GM18499 (cell line): ENCODE measurements at regions not wholly inside any gene's neighbourhood (a gene's known extent, or its start where the extent isn't known, plus 50 kb on each side); places are given as distances from the start of the nearest gene placed in this dataset.
"Not testable (repeated sequence)": the region's sequence is repeated elsewhere in the genome, so short reads cannot be mapped to it uniquely, and the experiment has no call there.

Source experiments
- ATAC-seq: cut with Tn5 transposase; IDR thresholded peaks from one replicate; pipeline ENCODE4 v1.9.1; 2021; ENCODE audit warnings: moderate number of reproducible peaks; ENCODE audit not compliant: insufficient read depth, unreplicated experiment

- ATAC-seq: no peak
These were observed 350.8 kb downstream of the DNAJB9 start for GRCh38 chr7:108920490-108920889.

GRCh38 chr7:108943048-108943447, 373.4 kb downstream of the DNAJB9 start:
- ATAC-seq: not testable (repeated sequence)

- no peak for ATAC-seq
These were observed 377.9 kb downstream of the DNAJB9 start for GRCh38 chr7:108947526-108947925.

DNA sequence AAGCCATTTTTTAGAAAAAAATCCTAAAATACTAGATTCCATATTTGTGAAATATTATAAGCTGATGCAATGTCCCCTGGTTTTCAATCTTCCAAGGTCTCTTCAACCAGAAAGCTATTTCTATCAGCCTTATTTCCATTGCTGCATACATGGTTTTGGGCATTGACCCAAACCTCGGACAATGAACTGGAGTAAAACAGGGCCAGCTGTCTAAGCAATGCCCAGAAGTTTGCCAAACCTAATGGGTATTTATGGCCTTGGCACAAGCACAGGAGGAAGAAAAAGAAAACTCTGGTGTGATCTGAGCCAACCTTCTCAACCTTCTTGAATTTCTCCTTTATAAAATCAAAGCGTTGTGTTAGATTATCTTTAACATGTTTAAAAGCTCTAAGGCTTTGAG, 402.3 kb downstream of the DNAJB9 start:
- ATAC-seq: no peak

- ATAC-seq: no peak
These were observed 403.4 kb downstream of the DNAJB9 start for GRCh38 chr7:108973075-108973474.

DNA sequence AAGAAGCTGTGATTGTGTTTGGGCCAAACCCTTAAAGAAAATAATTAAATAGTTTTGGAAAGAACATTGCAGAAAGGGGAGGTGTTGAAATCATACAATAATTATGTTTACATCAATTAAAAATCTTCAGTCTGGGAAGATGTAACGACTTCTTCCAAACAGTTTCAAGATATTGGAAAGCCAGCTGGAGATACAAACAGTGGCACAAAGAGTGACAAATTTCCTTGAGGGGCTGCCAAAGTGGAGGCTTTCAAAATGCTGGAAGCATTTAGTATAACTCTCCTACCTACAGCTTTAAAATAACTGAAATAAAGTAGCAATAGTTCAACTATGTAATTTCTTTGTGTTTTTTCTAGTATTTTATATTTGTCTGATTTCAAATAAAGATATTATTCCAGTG, 405.0 kb downstream of the DNAJB9 start:
- no peak for ATAC-seq

GRCh38 chr7:108985037-108985436, 415.4 kb downstream of the DNAJB9 start:
- ATAC-seq: no peak

- no peak for ATAC-seq
These were observed 419.6 kb downstream of the DNAJB9 start for GRCh38 chr7:108989319-108989718.

DNA sequence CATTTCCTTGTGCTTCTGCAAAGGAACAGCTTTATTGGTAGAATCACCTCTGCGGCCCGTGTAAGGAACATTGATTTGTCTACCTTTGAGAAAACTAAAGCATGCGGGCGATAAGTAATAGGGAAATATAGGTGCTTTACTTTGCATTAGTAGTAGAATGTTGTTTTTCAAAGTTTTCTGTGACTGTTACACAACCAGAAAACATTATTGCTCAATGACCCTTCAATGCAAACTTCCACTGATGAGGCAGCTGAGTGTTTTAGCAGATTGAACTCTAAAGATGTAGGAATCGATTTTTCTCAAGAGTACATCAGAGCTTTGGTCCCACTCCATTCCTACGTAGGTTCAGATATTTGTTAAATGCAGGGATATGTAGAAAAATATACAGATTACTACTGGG, 427.8 kb downstream of the DNAJB9 start:
- no peak for ATAC-seq

- no peak for ATAC-seq
These were observed 434.1 kb downstream of the DNAJB9 start for GRCh38 chr7:109003742-109004141.

- no peak for ATAC-seq
These were observed 440.0 kb downstream of the DNAJB9 start for GRCh38 chr7:109009636-109010035.

- ATAC-seq: no peak
These were observed 450.6 kb downstream of the DNAJB9 start for GRCh38 chr7:109020251-109020650.

DNA sequence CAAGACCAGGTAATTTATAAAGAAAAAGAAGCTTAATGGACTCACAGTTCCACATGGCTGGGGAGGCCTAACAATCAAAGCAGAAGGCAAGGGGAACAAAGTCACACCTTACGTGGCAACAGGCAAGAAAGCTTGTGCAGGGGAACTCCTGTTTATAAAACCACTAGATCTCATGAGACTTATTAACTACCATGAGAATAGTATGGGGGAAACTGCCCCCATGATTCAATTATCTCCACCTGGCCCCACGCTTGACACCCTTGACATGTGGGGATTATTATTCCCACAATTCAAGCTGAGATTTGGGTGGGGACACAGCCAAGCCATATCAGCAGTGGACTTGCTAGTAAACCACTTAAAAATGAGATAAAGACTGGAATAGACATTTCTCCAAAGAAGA, 451.7 kb downstream of the DNAJB9 start:
- no peak for ATAC-seq

- ATAC-seq: no peak
These were observed 460.2 kb downstream of the DNAJB9 start for GRCh38 chr7:109029866-109030265.

DNA sequence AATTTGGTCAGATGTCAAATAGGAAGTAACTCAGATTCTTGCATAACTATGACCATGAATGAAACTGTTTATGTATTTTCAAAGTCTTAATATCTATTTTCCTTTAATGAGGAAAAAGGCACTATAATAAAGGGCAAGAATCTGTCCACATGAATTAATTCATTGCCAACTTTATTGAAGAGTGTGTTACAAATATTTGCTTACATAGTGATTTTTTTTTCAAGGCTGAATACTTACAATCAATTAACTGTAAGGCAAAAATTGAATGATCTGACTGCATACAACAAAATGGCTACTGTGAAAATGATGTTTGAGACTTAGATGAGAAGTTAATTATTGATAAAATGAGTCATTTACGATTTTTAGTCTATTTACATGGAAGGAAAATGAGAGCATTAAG, 475.0 kb downstream of the DNAJB9 start:
- no peak for ATAC-seq

DNA sequence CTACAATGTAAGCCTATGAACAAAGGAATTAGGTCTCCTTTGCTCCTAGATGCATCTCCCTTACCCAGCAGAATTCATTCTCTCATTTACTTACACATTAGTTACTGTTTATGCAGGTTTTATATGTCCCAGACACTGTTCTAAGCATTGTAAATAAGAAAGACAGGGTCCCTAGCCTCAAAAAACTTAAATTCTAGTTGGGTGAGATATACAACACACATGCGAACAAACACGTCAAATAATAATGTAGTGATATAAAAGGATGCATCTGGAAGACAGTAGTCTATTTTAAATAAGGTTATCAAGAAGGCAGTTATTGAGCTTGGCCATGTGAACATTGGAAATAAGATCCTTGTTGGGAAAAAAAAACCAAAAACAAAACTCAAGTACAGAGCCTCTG, 479.7 kb downstream of the DNAJB9 start:
- no peak for ATAC-seq

- ATAC-seq: no peak
These were observed 489.4 kb downstream of the DNAJB9 start for GRCh38 chr7:109059089-109059488.

GRCh38 chr7:109062798-109063197, 493.1 kb downstream of the DNAJB9 start:
- ATAC-seq: no peak

DNA sequence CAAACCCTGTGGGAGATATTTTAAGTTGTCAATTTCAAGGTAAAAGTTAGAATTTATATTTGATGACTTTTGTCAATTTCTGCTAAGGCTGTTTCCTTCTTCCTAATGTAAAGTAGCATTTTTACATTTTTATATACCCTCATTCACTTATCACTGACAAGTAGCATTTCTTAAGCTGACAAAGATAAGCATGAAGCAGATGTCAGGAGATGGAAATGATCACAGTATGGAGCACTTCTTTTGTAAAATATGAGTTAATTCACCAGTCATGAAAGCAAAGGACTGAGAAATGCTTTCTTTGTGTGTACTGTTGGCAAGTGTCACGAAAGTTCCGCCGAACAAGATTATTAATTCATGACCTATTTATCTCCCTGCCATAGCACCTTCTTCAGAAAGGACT, 503.9 kb downstream of the DNAJB9 start:
- no peak for ATAC-seq

DNA sequence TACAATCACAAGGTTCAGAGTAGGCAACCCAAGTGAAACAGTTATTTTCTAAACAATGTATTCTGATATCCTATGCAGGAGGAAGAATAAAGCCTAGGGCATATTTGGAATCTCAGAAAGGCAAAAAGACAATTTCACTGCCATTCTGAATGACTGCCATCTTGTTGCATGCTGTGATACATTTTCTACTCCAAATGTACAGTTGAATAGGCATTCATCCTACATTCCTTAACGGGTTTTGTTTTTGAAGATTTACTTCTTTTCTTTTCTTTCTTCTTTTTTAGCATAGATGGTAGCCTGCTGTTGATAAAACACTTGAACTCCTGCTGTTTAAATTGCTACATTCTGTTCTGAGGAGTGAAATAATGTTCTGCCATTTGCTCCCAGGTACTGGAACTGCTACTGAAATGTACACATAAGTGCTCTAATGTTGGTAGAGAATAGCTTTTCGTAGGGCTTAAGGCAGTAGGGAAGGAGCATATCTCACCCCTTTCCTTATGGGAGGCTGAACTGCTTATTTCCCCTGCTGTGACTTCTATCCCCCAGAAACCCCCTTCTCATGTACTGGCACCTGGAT, 506.8 kb downstream of the DNAJB9 start:
- ATAC-seq: no peak

DNA sequence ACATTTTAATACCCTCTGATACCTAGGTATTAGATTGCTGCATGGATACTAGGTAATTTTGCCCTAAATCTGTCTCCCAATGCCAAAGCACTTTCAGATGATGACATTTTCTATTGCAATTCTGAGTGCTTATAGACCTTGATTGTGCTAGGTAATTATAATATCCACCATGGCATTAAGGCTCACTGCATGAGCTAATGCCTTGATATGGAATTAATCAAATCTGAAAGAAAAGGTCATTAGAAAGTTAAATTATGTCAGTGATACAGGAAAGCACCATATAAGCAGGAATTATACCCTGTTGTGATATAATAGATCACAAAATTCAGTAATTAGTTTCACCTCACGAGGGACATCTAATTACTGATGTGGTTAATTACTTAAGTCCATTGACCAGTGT, 521.4 kb downstream of the DNAJB9 start:
- ATAC-seq: no peak

DNA sequence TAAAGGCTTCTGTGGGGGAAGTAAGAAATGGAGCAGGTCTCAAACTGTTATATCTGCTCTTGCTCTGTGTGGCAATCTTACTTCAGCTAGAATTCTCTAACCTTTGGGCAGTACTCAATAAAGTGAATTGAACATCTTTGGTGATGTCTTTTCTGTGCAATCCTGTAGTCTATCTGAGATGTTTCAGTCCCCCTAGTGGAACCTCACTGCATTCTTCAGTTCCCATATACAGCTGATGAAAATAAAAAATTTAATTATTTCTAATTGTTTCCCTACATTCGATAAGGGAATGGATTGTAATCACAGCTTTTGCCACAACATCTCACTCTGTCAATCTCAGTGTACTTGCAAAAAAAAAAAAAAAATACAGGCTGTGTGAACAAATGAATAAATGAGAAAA, 522.6 kb downstream of the DNAJB9 start:
- ATAC-seq: no peak

DNA sequence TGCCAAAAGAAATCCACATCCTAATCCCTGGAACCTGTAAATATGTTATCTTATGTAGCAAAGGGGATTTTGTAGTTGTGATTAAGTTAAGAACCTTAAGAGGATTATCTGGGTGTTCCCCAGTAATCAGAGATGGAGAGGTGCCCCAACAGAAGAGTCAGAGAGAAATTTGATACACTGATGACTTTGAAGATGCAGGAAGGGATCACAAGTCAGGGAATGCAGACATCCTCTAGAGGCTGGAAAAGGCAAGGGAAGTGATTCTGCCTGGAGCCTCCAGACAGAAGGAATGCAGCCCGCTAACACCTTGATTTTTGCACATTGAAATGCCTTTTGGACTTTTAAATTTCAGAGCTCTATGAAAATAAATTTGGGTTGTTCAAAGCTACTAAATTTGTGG, 531.7 kb downstream of the DNAJB9 start:
- no peak for ATAC-seq
